Ishikawa (cell line): ENCODE measurements at regions not wholly inside any gene's neighbourhood (a gene's known extent, or its start where the extent isn't known, plus 50 kb on each side); places are given as distances from the start of the nearest gene placed in this dataset.

Source experiments
- CEBPB ChIP-seq: IDR thresholded peaks from 2 replicates; pipeline ENCODE4 v1.6.1; 2012
- CREB1 ChIP-seq: IDR thresholded peaks from 2 replicates; pipeline ENCODE4 v1.6.1; 2012; ENCODE audit warnings: low read depth
- EP300 ChIP-seq: IDR thresholded peaks from 2 replicates; pipeline ENCODE4 v1.6.1; 2012; ENCODE audit warnings: borderline replicate concordance
- FOXM1 ChIP-seq: IDR thresholded peaks from 2 replicates; pipeline ENCODE4 v1.6.1; 2012; ENCODE audit warnings: low read depth, borderline replicate concordance
- MAX ChIP-seq: IDR thresholded peaks from 2 replicates; pipeline ENCODE4 v1.6.1; 2012
- RAD21 ChIP-seq: IDR thresholded peaks from 2 replicates; pipeline ENCODE4 v1.6.1; 2012; ENCODE audit warnings: low read depth
- TAF1 ChIP-seq: IDR thresholded peaks from 2 replicates; pipeline ENCODE4 v1.6.1; 2012; ENCODE audit warnings: low read depth, mild to moderate bottlenecking
- TCF12 ChIP-seq: IDR thresholded peaks from 2 replicates; pipeline ENCODE4 v1.6.1; 2012; ENCODE audit warnings: low read depth
- TEAD4 ChIP-seq: IDR thresholded peaks from 2 replicates; pipeline ENCODE4 v1.6.1; 2012
- USF1 ChIP-seq: IDR thresholded peaks from 2 replicates; pipeline ENCODE4 v1.6.1; 2012
- YY1 ChIP-seq: IDR thresholded peaks from 2 replicates; pipeline ENCODE4 v1.6.1; 2012; ENCODE audit warnings: low read depth
- ZBTB7A ChIP-seq: IDR thresholded peaks from 2 replicates; pipeline ENCODE4 v1.6.1; 2012; ENCODE audit warnings: low read depth
- TF ChIP-seq, protein P1 (sequence below): IDR thresholded peaks from 2 replicates; pipeline ENCODE4 v1.6.1; 2012; ENCODE audit warnings: low read depth, mild to moderate bottlenecking

DNA sequence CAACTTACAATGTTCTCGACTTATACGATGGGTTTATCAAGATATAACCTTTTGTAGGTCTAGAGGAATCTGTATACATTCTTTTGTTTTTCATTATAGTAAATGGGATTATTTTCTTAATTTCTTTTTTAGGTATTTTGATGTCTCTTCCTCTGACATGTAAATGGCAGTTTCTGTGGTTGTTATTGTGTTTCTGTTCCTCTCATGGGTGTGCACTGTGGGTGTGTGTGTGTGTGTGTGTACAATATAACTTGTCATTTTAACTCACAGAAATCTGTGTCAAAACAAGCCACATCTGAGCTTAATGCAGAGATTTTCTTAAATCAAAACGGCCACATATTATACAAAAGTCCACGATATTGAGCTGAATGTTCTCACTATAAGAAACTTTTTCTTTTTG lies 1300.8 kb upstream of the B3GALT2 start:
- TF ChIP-seq MAX (no peak), CREB1 (no peak), EP300 (no peak), RAD21 (no peak), ZBTB7A (no peak), YY1 (no peak), USF1 (no peak), CEBPB (no peak), FOXM1 (no peak), TEAD4 (no peak), TCF12 (no peak), TAF1 (no peak)
- TF ChIP-seq, protein P1, sequence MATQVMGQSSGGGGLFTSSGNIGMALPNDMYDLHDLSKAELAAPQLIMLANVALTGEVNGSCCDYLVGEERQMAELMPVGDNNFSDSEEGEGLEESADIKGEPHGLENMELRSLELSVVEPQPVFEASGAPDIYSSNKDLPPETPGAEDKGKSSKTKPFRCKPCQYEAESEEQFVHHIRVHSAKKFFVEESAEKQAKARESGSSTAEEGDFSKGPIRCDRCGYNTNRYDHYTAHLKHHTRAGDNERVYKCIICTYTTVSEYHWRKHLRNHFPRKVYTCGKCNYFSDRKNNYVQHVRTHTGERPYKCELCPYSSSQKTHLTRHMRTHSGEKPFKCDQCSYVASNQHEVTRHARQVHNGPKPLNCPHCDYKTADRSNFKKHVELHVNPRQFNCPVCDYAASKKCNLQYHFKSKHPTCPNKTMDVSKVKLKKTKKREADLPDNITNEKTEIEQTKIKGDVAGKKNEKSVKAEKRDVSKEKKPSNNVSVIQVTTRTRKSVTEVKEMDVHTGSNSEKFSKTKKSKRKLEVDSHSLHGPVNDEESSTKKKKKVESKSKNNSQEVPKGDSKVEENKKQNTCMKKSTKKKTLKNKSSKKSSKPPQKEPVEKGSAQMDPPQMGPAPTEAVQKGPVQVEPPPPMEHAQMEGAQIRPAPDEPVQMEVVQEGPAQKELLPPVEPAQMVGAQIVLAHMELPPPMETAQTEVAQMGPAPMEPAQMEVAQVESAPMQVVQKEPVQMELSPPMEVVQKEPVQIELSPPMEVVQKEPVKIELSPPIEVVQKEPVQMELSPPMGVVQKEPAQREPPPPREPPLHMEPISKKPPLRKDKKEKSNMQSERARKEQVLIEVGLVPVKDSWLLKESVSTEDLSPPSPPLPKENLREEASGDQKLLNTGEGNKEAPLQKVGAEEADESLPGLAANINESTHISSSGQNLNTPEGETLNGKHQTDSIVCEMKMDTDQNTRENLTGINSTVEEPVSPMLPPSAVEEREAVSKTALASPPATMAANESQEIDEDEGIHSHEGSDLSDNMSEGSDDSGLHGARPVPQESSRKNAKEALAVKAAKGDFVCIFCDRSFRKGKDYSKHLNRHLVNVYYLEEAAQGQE = no peak
